Right cardiac atrium (tissue), 5 donors: ENCODE measurements at regions not wholly inside any gene's neighbourhood (a gene's known extent, or its start where the extent isn't known, plus 50 kb on each side); places are given as distances from the start of the nearest gene placed in this dataset.

ENCODE experiments used
- ATAC-seq, 2 donors: fragments of 200-7000 bp; cut with Tn5 transposase; one replicate each; pipeline versions ENCODE4 v1.8.0 to v1.9.1; 2020; ENCODE audit warnings: moderate library complexity in 2 of 2, mild to moderate bottlenecking in 1 of 2
- DNase-seq, 3 donors: peaks; one replicate each; pipeline ENCODE4 v3.0.0-alpha.2; 2020
- H3K27ac ChIP-seq: one replicate; pipeline ENCODE4 v1.5.1; 2013; ENCODE audit warnings: mild to moderate bottlenecking, low read length, control low read depth, moderate library complexity
- H3K27me3 ChIP-seq: one replicate; pipeline ENCODE4 v1.6.1; 2013; ENCODE audit not compliant: control insufficient read depth, insufficient read depth
- H3K4me1 ChIP-seq: one replicate; pipeline ENCODE4 v1.6.1; 2013; ENCODE audit warnings: low read length; ENCODE audit not compliant: control insufficient read depth, insufficient read depth
- H3K4me3 ChIP-seq: one replicate; pipeline ENCODE4 v1.5.1; 2013; ENCODE audit warnings: low read length, control low read depth
- H3K9me3 ChIP-seq: one replicate; pipeline ENCODE4 v1.6.1; 2013; ENCODE audit warnings: low read length; ENCODE audit not compliant: control insufficient read depth
- WGBS: extraction: QIAGEN DNeasy Blood & Tissue Kit; methylation state at CpG from one replicate; pipeline ENCODE4 v1.1.7; 2013; 5-methylcytosine and 5-hydroxymethylcytosine counted together
- intact Hi-C, 4 donors: fragments of 100-400 bp; cut with DNase I; formaldehyde crosslinking; loops; one replicate each; pipeline versions ENCODE4 v1.11.0 to v1.14.0; 2022 to 2023
- donor health status: healthy with polysubstance abuse.
- donor health status: DM: no; HTN: yes; CAD: no.
- donor health status: DM: no; HTN: no; CAD: no.
- donor health status: DM: no; HTN: yes; CAD: no; lungs with severe emphysema.
- donor health status: DM: yes; HTN: yes; CAD: no.

GRCh38 chr11:13837286-13837685 is 125.2 kb upstream of the SPON1 start:
- Histone ChIP-seq H3K9me3 (no peaks in the 10 kb centered on the region), H3K4me1 (no peaks in the 10 kb centered on the region), H3K27ac (no peak overlapping the region), H3K4me3 (no peak overlapping the region), H3K27me3 (no peaks in the 10 kb centered on the region)
- no peak for DNase-seq
- intact Hi-C loops = no loop called here
- 76% methylated on average over 2 of the region's 2 CpGs for WGBS
- ATAC-seq = no peak

- intact Hi-C loops = no loop called here
- Histone ChIP-seq H3K27ac (no peak overlapping the region), H3K4me1 (no peaks in the 10 kb centered on the region), H3K9me3 (no peaks in the 10 kb centered on the region), H3K27me3 (no peaks in the 10 kb centered on the region), H3K4me3 (no peak overlapping the region)
- DNase-seq (no peak), ATAC-seq (no peak)
- 66% methylated on average over 3 of the region's 3 CpGs for WGBS
Measured at GRCh38 chr11:13841393-13841792, 121.1 kb upstream of the SPON1 start.

- no peaks in the 10 kb centered on the region for H3K4me1 ChIP-seq
- no peaks in the 10 kb centered on the region for H3K9me3 ChIP-seq
- DNase-seq = no peak
- no peak overlapping the region for H3K27ac ChIP-seq
- intact Hi-C loops = no loop called here
- no peak for ATAC-seq
- no peak overlapping the region for H3K4me3 ChIP-seq
- no peaks in the 10 kb centered on the region for H3K27me3 ChIP-seq
Measured at GRCh38 chr11:13848031-13848430, 114.5 kb upstream of the SPON1 start.

- DNase-seq = no peak
- no peak overlapping the region for H3K27ac ChIP-seq
- no peak overlapping the region for H3K4me3 ChIP-seq
- WGBS = 50% methylated on average over 5 of the region's 5 CpGs
- no peak for ATAC-seq
- H3K9me3 ChIP-seq = no peaks in the 10 kb centered on the region
- H3K27me3 ChIP-seq = no peaks in the 10 kb centered on the region
- intact Hi-C loops = no loop called here
- H3K4me1 ChIP-seq = no peaks in the 10 kb centered on the region
Measured at GRCh38 chr11:13850231-13851005, 112.1 kb upstream of the SPON1 start.

- 44% methylated on average over 4 of the region's 4 CpGs for WGBS
- Histone ChIP-seq H3K27ac (no peak overlapping the region), H3K4me1 (no peaks in the 10 kb centered on the region), H3K9me3 (no peaks in the 10 kb centered on the region), H3K27me3 (no peaks in the 10 kb centered on the region), H3K4me3 (no peak overlapping the region)
- ATAC-seq (no peak), DNase-seq (no peak)
- intact Hi-C loops = no loop called here
Measured at GRCh38 chr11:13851691-13852090, 110.8 kb upstream of the SPON1 start.

- no peak for DNase-seq
- Histone ChIP-seq H3K4me1 (no peaks in the 10 kb centered on the region), H3K9me3 (no peaks in the 10 kb centered on the region), H3K27me3 (no peaks in the 10 kb centered on the region), H3K4me3 (no peak overlapping the region), H3K27ac (no peak overlapping the region)
- intact Hi-C loops = no loop called here
- ATAC-seq = no peak
- 47% methylated on average over 5 of the region's 5 CpGs for WGBS
Measured at GRCh38 chr11:13852481-13852880, 110.0 kb upstream of the SPON1 start.

- WGBS = 92% methylated on average over 3 of the region's 3 CpGs
- Histone ChIP-seq H3K4me1 (no peaks in the 10 kb centered on the region), H3K27me3 (no peaks in the 10 kb centered on the region), H3K9me3 (no peaks in the 10 kb centered on the region), H3K27ac (no peak overlapping the region), H3K4me3 (no peak overlapping the region)
- intact Hi-C loops = no loop called here
- DNase-seq (no peak), ATAC-seq (no peak)
Measured at GRCh38 chr11:13857828-13858227, 104.7 kb upstream of the SPON1 start.

GRCh38 chr11:13859892-13860291 is 102.6 kb upstream of the SPON1 start:
- H3K9me3 ChIP-seq = no peaks in the 10 kb centered on the region
- H3K4me1 ChIP-seq = no peaks in the 10 kb centered on the region
- H3K4me3 ChIP-seq = no peak overlapping the region
- intact Hi-C loops = no loop called here
- no peak for ATAC-seq
- WGBS = 55% methylated on average over 9 of the region's 9 CpGs
- DNase-seq = no peak
- H3K27me3 ChIP-seq = no peaks in the 10 kb centered on the region
- H3K27ac ChIP-seq = no peak overlapping the region

- WGBS = 83% methylated on average over 3 of the region's 3 CpGs
- H3K4me1 ChIP-seq = no peaks in the 10 kb centered on the region
- DNase-seq (no peak), ATAC-seq (no peak)
- no peaks in the 10 kb centered on the region for H3K27me3 ChIP-seq
- H3K9me3 ChIP-seq = no peaks in the 10 kb centered on the region
- H3K4me3 ChIP-seq = no peak overlapping the region
- intact Hi-C loops = no loop called here
- H3K27ac ChIP-seq = no peak overlapping the region
Measured at GRCh38 chr11:13861411-13861810, 101.1 kb upstream of the SPON1 start.

- ATAC-seq (no peak), DNase-seq (no peak)
- Histone ChIP-seq H3K27ac (no peak overlapping the region), H3K4me1 (no peaks in the 10 kb centered on the region), H3K27me3 (no peaks in the 10 kb centered on the region), H3K4me3 (no peak overlapping the region), H3K9me3 (no peaks in the 10 kb centered on the region)
- WGBS = 83% methylated on average over 3 of the region's 3 CpGs
- intact Hi-C loops = no loop called here
Measured at GRCh38 chr11:13862845-13863392, 99.6 kb upstream of the SPON1 start.

GRCh38 chr11:13868710-13869397 is 93.7 kb upstream of the SPON1 start:
- no peak overlapping the region for H3K27ac ChIP-seq
- intact Hi-C loops = no loop called here
- H3K4me3 ChIP-seq = no peak overlapping the region
- no peaks in the 10 kb centered on the region for H3K4me1 ChIP-seq
- ATAC-seq = no peak
- H3K9me3 ChIP-seq = no peaks in the 10 kb centered on the region
- WGBS = 36% methylated on average over 2 of the region's 2 CpGs
- H3K27me3 ChIP-seq = no peaks in the 10 kb centered on the region
- DNase-seq = no peak
